Lung (tissue), 11 donors: ENCODE measurements at regions not wholly inside any gene's neighbourhood (a gene's known extent, or its start where the extent isn't known, plus 50 kb on each side); places are given as distances from the start of the nearest gene placed in this dataset.
A peak's percentile ranks its signal among the peaks of the same experiment; 100 is the strongest.

Experiments
- ATAC-seq: fragments of 200-7000 bp; cut with Tn5 transposase; one replicate; pipeline ENCODE4 v1.9.1; 2020; ENCODE audit warnings: moderate number of reproducible peaks; ENCODE audit not compliant: insufficient read depth, low FRiP score
- DNase-seq, 3 donors: peaks; one replicate each; pipeline ENCODE4 v3.0.0-alpha.2; 2013 to 2017
- H3K27ac ChIP-seq, 2 donors: one replicate each; pipeline ENCODE4 v1.5.1; 2013; ENCODE audit warnings: mild to moderate bottlenecking in 2 of 2, moderate library complexity in 2 of 2, control low read depth in 1 of 2, inconsistent platforms in 1 of 2, low read depth in 1 of 2, low read length in 1 of 2
- H3K27me3 ChIP-seq, 3 donors: one replicate each; pipeline ENCODE4 v1.5.1; 2013; ENCODE audit warnings: low read length in 2 of 3; ENCODE audit not compliant: control insufficient read depth in 3 of 3, insufficient read depth in 3 of 3
- H3K36me3 ChIP-seq, 4 donors: one replicate each; pipeline ENCODE4 v1.5.1; 2013; ENCODE audit warnings: low read length in 4 of 4, mild to moderate bottlenecking in 1 of 4, moderate library complexity in 1 of 4; ENCODE audit not compliant: control insufficient read depth in 4 of 4, insufficient read depth in 4 of 4
- H3K4me1 ChIP-seq, 5 donors: one replicate each; pipeline ENCODE4 v1.5.1; 2013; ENCODE audit warnings: low read length in 5 of 5, mild to moderate bottlenecking in 2 of 5, moderate library complexity in 1 of 5; ENCODE audit not compliant: control insufficient read depth in 5 of 5, insufficient read depth in 5 of 5
- H3K4me3 ChIP-seq: one replicate; pipeline ENCODE4 v1.5.1; 2013; ENCODE audit warnings: mild to moderate bottlenecking, control low read depth, moderate library complexity
- H3K9ac ChIP-seq, 2 donors: one replicate each; pipeline ENCODE4 v1.5.1; 2013; ENCODE audit warnings: low read length in 2 of 2, control low read depth in 1 of 2; ENCODE audit not compliant: insufficient read depth in 1 of 2
- H3K9me3 ChIP-seq, 4 donors: one replicate each; pipeline ENCODE4 v1.5.1; 2013; ENCODE audit warnings: low read length in 3 of 4, mild to moderate bottlenecking in 1 of 4, moderate library complexity in 1 of 4; ENCODE audit not compliant: control insufficient read depth in 4 of 4, insufficient read depth in 3 of 4
- WGBS, 2 donors: extraction: QIAGEN DNeasy Blood & Tissue Kit; methylation state at CpG; one replicate each; pipeline ENCODE4 v1.1.7; 2013; 5-methylcytosine and 5-hydroxymethylcytosine counted together
- TF ChIP-seq, protein P1 (sequence below): IDR thresholded peaks from 2 replicates; pipeline ENCODE4 v1.5.1; 2012; ENCODE audit warnings: mild to moderate bottlenecking; ENCODE audit errors: control extremely low read depth, extremely low read depth
- donor health status: control.
- donor health status: control.
- donor health status: Bipolar disorder and iron deficiency.
- donor health status: healthy.
- donor health status: DM: yes; HTN: yes; CAD: no.

DNA sequence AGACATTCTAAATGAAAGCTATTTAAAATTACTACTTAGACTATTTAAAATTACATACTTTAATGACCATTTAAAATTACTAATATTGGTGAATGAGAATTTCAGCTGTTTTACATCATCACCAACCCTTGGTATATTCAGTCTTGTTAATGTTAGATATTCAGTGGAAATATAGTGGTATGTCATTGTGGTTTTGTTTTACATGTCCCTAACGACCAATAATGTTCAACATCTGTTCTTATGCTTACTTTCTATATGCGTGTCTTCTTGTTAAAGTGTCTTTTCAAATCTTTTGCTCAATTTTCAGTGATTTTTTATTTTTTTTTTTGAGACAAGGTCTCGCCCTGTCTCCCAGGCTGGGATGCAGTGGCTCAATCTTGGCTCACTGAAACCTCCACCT lies 279.3 kb upstream of the TARS1 start:
- TF ChIP-seq, protein P1, sequence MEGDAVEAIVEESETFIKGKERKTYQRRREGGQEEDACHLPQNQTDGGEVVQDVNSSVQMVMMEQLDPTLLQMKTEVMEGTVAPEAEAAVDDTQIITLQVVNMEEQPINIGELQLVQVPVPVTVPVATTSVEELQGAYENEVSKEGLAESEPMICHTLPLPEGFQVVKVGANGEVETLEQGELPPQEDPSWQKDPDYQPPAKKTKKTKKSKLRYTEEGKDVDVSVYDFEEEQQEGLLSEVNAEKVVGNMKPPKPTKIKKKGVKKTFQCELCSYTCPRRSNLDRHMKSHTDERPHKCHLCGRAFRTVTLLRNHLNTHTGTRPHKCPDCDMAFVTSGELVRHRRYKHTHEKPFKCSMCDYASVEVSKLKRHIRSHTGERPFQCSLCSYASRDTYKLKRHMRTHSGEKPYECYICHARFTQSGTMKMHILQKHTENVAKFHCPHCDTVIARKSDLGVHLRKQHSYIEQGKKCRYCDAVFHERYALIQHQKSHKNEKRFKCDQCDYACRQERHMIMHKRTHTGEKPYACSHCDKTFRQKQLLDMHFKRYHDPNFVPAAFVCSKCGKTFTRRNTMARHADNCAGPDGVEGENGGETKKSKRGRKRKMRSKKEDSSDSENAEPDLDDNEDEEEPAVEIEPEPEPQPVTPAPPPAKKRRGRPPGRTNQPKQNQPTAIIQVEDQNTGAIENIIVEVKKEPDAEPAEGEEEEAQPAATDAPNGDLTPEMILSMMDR = no peak
- Histone ChIP-seq H3K9me3 (no peaks in the 10 kb centered on the region), H3K36me3 (no peaks in the 10 kb centered on the region), H3K4me3 (no peak overlapping the region), H3K27me3 (no peaks in the 10 kb centered on the region), H3K4me1 (no peaks in the 10 kb centered on the region), H3K9ac (no peak overlapping the region), H3K27ac (no peak overlapping the region)
- no peak for DNase-seq
- 79 to 82% methylated on average over 3 of the region's 3 CpGs for WGBS, 2 donors
- ATAC-seq = no peak

DNA sequence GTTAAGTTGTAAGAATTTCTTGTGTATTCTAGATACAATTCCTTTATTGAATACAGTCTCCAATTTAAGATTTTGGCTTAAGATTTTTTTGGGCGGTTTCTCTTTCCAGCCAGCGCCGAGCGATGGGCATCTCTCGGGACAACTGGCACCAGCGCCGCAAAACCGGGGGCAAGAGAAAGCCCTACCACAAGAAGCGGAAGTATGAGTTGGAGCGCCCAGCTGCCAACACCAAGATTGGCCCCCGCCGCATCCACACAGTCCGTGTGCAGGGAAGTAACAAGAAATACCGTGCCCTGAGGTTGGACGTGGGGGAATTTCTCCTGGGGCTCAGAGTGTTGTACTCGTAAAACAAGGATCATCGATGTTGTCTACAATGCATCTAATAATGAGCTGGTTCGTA lies 278.7 kb upstream of the TARS1 start:
- DNase-seq = no peak
- WGBS, 2 donors = 97 to 98% methylated on average over 18 of the region's 18 CpGs
- Histone ChIP-seq H3K9me3 (no peaks in the 10 kb centered on the region), H3K4me1 (no peaks in the 10 kb centered on the region), H3K27me3 (no peaks in the 10 kb centered on the region), H3K9ac (no peak overlapping the region), H3K4me3 (no peak overlapping the region), H3K36me3 (no peaks in the 10 kb centered on the region), H3K27ac (no peak overlapping the region)
- TF ChIP-seq, protein P1 = no peak
- no peak for ATAC-seq

DNA sequence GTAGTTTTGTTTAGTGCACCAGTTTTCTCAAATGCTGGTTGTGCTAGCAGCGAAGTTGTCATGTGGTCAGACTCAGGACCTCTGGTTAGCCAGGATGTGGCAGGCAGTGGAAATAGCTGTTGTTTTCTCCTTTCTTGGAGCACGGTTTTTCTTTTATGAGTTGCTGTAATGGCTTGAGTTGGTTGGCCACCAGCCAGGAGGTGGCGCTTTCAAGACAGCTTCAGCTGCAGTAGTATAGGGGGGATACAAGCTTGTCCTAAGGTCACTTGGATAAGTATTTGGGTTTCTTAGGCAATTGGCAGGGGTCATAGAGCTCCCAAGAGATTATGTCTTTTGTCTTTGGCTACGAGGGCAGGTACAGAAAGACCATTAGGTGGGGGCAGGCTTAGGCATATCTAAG lies 274.2 kb upstream of the TARS1 start:
- no peak overlapping the region for H3K27ac ChIP-seq
- H3K9ac ChIP-seq = no peak overlapping the region
- ATAC-seq = no peak
- H3K36me3 ChIP-seq = no peaks in the 10 kb centered on the region
- no peak overlapping the region for H3K4me3 ChIP-seq
- H3K4me1 ChIP-seq = no peaks in the 10 kb centered on the region
- TF ChIP-seq, protein P1 = no peak
- 77 to 89% methylated on average over 4 of the region's 4 CpGs for WGBS, 2 donors
- DNase-seq = peak in 1 of 3 donors; percentile 34
- H3K9me3 ChIP-seq = peaks cover 0 to 4% (median 1%) of the 10 kb centered on the region in 4 donors
- H3K27me3 ChIP-seq = no peaks in the 10 kb centered on the region

DNA sequence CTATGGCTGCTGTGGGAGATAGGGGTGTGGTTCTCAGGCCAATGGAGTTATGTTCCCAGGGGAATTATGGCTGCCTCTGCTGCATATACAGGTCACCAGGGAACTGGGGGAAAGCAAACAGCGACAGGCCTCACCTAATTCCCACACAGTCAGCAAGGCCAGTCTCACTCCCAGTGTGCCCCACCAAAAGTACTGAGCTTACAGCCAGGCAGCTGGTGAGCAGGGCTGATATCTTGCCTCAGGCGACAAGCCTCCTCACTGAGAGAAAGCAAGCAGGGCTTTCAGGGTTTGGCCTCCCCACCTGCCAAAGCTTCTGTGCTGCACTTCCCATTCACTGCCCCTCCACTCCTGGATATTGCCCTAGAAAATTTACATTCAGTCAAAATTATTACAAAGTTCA lies 273.8 kb upstream of the TARS1 start:
- TF ChIP-seq, protein P1 = no peak
- H3K9me3 ChIP-seq = peaks cover 0 to 4% (median 1%) of the 10 kb centered on the region in 4 donors
- no peak overlapping the region for H3K9ac ChIP-seq
- no peak overlapping the region for H3K4me3 ChIP-seq
- 44 to 64% methylated on average over 2 of the region's 2 CpGs for WGBS, 2 donors
- no peak overlapping the region for H3K27ac ChIP-seq
- no peaks in the 10 kb centered on the region for H3K36me3 ChIP-seq
- no peaks in the 10 kb centered on the region for H3K27me3 ChIP-seq
- DNase-seq (no peak), ATAC-seq (no peak)
- no peaks in the 10 kb centered on the region for H3K4me1 ChIP-seq
